Upper lobe of left lung (tissue), 4 donors: ENCODE measurements at regions not wholly inside any gene's neighbourhood (a gene's known extent, or its start where the extent isn't known, plus 50 kb on each side); places are given as distances from the start of the nearest gene placed in this dataset.

Source experiments
- CTCF ChIP-seq, 6 experiments: fragments of 450-650 bp in 4 of 6; fragments of 200-600 bp in 2 of 6; sonication (generic) in 2 of 6; IDR thresholded peaks; one replicate each; pipeline ENCODE4 v1.5.1; 2016 to 2019; ENCODE audit warnings: antibody characterized with exemption in 6 of 6
- POLR2A ChIP-seq, 4 donors: fragments of 450-650 bp; IDR thresholded peaks; one replicate each; pipeline ENCODE4 v1.5.1; 2016 to 2017; ENCODE audit warnings: antibody characterized with exemption in 4 of 4, mild to moderate bottlenecking in 2 of 4
- POLR2AphosphoS5 ChIP-seq, 2 donors: sonication (generic); formaldehyde crosslinking; IDR thresholded peaks; one replicate each; pipeline ENCODE4 v1.5.1; 2017; ENCODE audit warnings: antibody characterized with exemption in 2 of 2

DNA sequence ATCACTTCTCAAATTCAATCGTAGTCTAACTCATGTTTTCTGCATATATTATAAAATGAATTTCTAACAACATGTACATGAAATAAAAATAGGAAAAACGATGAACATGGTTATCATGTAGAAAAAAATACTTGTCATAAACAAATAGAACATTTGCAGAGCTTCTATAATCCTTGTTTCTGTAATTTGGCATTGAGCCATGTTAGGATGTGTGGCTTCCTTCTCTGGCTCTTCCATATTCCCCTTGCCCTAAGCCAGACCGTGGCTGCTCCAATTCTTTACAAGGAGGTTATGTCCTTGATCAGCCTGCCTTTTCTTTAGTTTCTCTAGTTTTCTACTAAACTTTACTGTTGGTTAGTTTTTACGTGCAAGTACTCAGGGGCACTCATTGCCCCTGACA lies 155.3 kb downstream of the COL6A3 start:
- no peak for TF ChIP-seq CTCF (IDR thresholded peaks at IDR 0.05)
- TF ChIP-seq POLR2A (IDR thresholded peaks at IDR 0.05), result no peak
- TF ChIP-seq POLR2AphosphoS5 (IDR thresholded peaks at IDR 0.05), result no peak
